Skeletal muscle tissue (tissue), 3 donors: ENCODE measurements at regions not wholly inside any gene's neighbourhood (a gene's known extent, or its start where the extent isn't known, plus 50 kb on each side); places are given as distances from the start of the nearest gene placed in this dataset.

Experiments used
- H3K27ac ChIP-seq: one replicate; pipeline ENCODE4 v1.7.0; 2013; ENCODE audit warnings: mild to moderate bottlenecking, low read depth, low read length, inconsistent platforms
- H3K27me3 ChIP-seq, 3 donors: one replicate each; pipeline ENCODE4 v1.7.0; 2013; ENCODE audit warnings: low read length in 3 of 3; ENCODE audit not compliant: control insufficient read depth in 3 of 3, insufficient read depth in 3 of 3
- H3K36me3 ChIP-seq, 3 donors: one replicate each; pipeline ENCODE4 v1.7.0; 2013; ENCODE audit warnings: low read length in 3 of 3; ENCODE audit not compliant: control insufficient read depth in 3 of 3, insufficient read depth in 3 of 3
- H3K4me1 ChIP-seq, 3 donors: one replicate each; pipeline ENCODE4 v1.7.0; 2013; ENCODE audit warnings: low read length in 3 of 3, mild to moderate bottlenecking in 3 of 3; ENCODE audit not compliant: control insufficient read depth in 3 of 3, insufficient read depth in 3 of 3
- H3K4me3 ChIP-seq, 3 donors: one replicate each; pipeline ENCODE4 v1.7.0; 2013; ENCODE audit warnings: low read length in 3 of 3
- H3K9ac ChIP-seq, 3 donors: one replicate each; pipeline ENCODE4 v1.7.0; 2013; ENCODE audit warnings: low read length in 3 of 3, mild to moderate bottlenecking in 3 of 3, moderate library complexity in 2 of 3, low read depth in 1 of 3
- H3K9me3 ChIP-seq, 3 donors: one replicate each; pipeline ENCODE4 v1.7.0; 2013; ENCODE audit warnings: low read length in 3 of 3; ENCODE audit not compliant: control insufficient read depth in 3 of 3
- donor health status: Osteomylitis.

DNA sequence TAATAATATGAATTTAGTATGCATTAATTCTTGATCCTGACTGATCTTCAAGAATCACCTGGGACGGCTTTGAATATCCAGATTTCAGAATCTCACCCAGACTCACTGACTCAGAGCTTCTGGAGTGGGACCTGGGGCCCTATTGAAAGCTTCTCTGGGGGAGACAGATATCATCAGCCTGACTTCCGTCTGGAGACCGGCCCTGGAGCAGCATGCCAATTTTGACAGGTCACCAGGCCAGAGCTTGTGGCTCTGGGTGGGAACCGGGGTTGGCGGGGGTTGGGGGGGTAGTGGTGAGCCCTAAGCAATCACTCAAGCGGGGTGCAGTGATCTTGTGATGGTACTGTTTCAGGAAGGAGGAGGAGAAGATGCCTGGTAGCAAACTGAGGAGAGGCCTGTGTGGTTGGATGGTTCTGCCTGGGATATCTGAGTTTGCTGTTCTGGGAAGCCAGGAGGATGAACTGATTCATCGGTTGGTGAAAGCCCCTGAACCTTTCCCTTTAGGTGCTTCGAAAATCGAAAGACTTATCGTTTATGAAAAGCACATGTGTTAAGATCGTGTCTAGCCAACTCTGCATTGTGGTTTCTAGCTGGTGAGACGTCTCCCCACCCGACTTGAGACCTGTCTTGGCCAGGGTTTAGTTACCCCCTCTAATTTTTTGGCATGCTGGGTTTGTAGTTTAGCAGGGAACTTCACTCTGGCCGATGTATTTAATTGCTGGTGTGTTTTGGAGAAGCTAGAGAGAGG, 263.9 kb upstream of the C2CD4B start:
- Histone ChIP-seq H3K27ac (no peak overlapping the region), H3K9ac (no peak overlapping the region), H3K36me3 (no peaks in the 10 kb centered on the region), H3K4me3 (no peak overlapping the region), H3K4me1 (peaks cover 34 to 50% (median 38%) of the 10 kb centered on the region in 3 donors), H3K27me3 (no peaks in the 10 kb centered on the region), H3K9me3 (no peaks in the 10 kb centered on the region)

- Histone ChIP-seq H3K9me3 (no peaks in the 10 kb centered on the region), H3K27ac (no peak overlapping the region), H3K4me1 (peaks cover 34 to 50% (median 38%) of the 10 kb centered on the region in 3 donors), H3K36me3 (no peaks in the 10 kb centered on the region), H3K27me3 (no peaks in the 10 kb centered on the region), H3K9ac (no peak overlapping the region), H3K4me3 (no peak overlapping the region)
Observed at GRCh38 chr15:62430056-62430455, 265.0 kb upstream of the C2CD4B start.

DNA sequence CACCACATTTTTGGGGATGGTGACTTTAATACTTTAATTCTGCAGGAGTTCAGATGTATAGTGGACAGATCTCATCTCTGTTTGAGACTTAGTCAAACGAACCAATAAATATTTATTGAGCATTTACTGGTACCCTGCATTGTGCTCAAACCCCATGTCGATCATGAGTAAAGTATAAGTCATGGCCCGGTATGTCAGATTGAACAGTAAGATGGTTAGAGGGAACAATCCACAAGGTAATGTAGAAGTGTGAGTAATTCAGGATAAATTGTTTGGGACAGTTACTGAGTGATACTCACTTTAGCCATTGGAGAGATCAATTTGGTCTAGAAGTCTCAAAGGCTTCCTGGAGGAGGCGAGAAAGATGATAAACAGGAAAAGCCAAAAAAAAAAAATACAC, 265.5 kb upstream of the C2CD4B start:
- H3K27me3 ChIP-seq = no peaks in the 10 kb centered on the region
- H3K27ac ChIP-seq = no peak overlapping the region
- peaks cover 34 to 50% (median 38%) of the 10 kb centered on the region in 3 donors for H3K4me1 ChIP-seq
- no peak overlapping the region for H3K4me3 ChIP-seq
- H3K9ac ChIP-seq = no peak overlapping the region
- no peaks in the 10 kb centered on the region for H3K9me3 ChIP-seq
- H3K36me3 ChIP-seq = no peaks in the 10 kb centered on the region

GRCh38 chr15:62431008-62431797, 266.1 kb upstream of the C2CD4B start:
- peaks cover 30 to 47% (median 36%) of the 10 kb centered on the region in 3 donors for H3K4me1 ChIP-seq
- no peaks in the 10 kb centered on the region for H3K9me3 ChIP-seq

GRCh38 chr15:62431817-62432216, 266.7 kb upstream of the C2CD4B start:
- peaks cover 29 to 44% (median 30%) of the 10 kb centered on the region in 3 donors for H3K4me1 ChIP-seq
- no peak overlapping the region for H3K9ac ChIP-seq

More at GRCh38 chr15:62431008-62431797, 266.1 kb upstream of the C2CD4B start:
- Histone ChIP-seq H3K36me3 (no peaks in the 10 kb centered on the region), H3K27me3 (no peaks in the 10 kb centered on the region), H3K4me3 (no peak overlapping the region), H3K9ac (no peak overlapping the region), H3K27ac (no peak overlapping the region)

DNA sequence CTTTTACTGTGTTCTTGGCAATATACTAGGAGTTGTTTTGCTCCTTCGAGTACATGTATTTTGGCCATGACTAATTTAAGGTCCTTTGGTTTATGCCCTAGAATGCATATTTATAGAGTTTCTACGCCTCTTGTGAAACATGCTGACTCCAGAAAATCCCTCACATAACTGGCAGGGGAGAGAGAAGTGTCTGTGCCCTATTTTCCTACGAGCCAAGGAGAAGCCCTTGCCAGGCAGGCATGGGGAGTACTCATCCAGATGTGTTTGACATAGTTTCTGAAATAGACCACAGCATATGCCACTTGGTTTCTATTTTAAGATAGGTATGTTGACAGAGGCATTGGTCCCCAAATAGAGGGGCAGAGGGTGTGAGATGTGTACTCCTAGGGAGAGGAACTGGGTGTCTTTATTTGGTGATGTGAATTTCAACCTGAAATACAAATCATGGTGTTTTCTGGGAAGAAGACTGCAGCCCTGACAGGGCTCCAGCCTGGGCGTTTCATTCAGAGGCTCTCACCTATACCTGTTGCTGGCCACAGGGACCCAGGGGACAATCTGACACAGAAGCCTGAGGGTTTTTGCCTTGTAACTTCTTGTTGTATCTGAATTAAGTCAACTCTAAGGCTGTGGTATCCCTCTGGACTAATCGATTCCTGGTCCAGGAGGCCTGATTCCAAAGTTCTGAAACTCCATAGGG, 267.8 kb upstream of the C2CD4B start:
- no peaks in the 10 kb centered on the region for H3K36me3 ChIP-seq
- H3K27ac ChIP-seq = peak overlapping the region; percentile 91
- H3K9ac ChIP-seq = peak overlapping the region in 2 of 3 donors; percentile 25 to 28
- peaks cover 21 to 36% (median 23%) of the 10 kb centered on the region in 3 donors for H3K4me1 ChIP-seq
- H3K9me3 ChIP-seq = no peaks in the 10 kb centered on the region
- H3K4me3 ChIP-seq = no peak overlapping the region
- H3K27me3 ChIP-seq = no peaks in the 10 kb centered on the region

More at GRCh38 chr15:62431817-62432216, 266.7 kb upstream of the C2CD4B start:
- Histone ChIP-seq H3K36me3 (no peaks in the 10 kb centered on the region), H3K27me3 (no peaks in the 10 kb centered on the region), H3K4me3 (no peak overlapping the region), H3K27ac (peak overlapping the region; percentile 91), H3K9me3 (no peaks in the 10 kb centered on the region)

DNA sequence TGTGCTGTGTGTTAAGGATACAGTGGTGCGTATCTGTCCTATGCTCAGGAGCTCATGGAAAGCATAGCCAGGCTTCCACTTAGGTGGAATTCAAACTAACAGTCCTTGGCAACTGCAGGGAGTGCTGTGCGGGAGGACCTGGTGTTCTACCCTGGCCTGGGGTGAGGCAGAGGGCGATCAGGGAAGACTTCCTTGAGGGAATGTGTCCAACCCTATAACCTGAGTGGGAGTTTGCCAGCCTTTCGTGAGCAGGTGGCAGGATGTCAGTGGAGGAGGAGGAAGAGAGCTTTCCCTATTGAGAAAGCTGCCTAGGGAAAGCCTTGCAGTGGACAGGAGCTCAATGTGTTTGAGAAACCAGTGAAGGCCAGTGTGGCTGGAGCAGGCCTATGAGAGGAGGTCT, 271.1 kb upstream of the C2CD4B start:
- H3K4me3 ChIP-seq = no peak overlapping the region
- H3K27me3 ChIP-seq = no peaks in the 10 kb centered on the region
- no peaks in the 10 kb centered on the region for H3K36me3 ChIP-seq
- H3K9me3 ChIP-seq = no peaks in the 10 kb centered on the region
- peaks cover 39 to 52% (median 42%) of the 10 kb centered on the region in 3 donors for H3K4me1 ChIP-seq
- no peak overlapping the region for H3K27ac ChIP-seq
- no peak overlapping the region for H3K9ac ChIP-seq

GRCh38 chr15:62437753-62438152, 272.7 kb upstream of the C2CD4B start:
- Histone ChIP-seq H3K27ac (no peak overlapping the region), H3K27me3 (no peaks in the 10 kb centered on the region), H3K4me3 (no peak overlapping the region), H3K9ac (no peak overlapping the region), H3K4me1 (peaks cover 29 to 46% (median 37%) of the 10 kb centered on the region in 3 donors), H3K36me3 (no peaks in the 10 kb centered on the region), H3K9me3 (no peaks in the 10 kb centered on the region)

GRCh38 chr15:62439543-62440016, 274.5 kb upstream of the C2CD4B start:
- H3K9ac ChIP-seq = peak overlapping the region in 1 of 3 donors; percentile 20
- H3K27me3 ChIP-seq = no peaks in the 10 kb centered on the region
- H3K9me3 ChIP-seq = no peaks in the 10 kb centered on the region
- peak overlapping the region in 1 of 3 donors; percentile 43 for H3K4me3 ChIP-seq
- H3K27ac ChIP-seq = peak overlapping the region; percentile 17
- peaks cover 22 to 50% (median 37%) of the 10 kb centered on the region in 3 donors for H3K4me1 ChIP-seq
- no peaks in the 10 kb centered on the region for H3K36me3 ChIP-seq
